ENCODE measurements at regions not wholly inside any gene's neighbourhood (a gene's known extent, or its start where the extent isn't known, plus 50 kb on each side); places are given as distances from the start of the nearest gene placed in this dataset.

GRCh38 chr15:39400002-39400401 is 180.9 kb upstream of the THBS1 start:
- TF ChIP-seq ZNF768 (CRISPR knock-in tag; IDR thresholded peaks at IDR 0.05) (no peak), CTCF (CRISPR knock-in tag; IDR thresholded peaks at IDR 0.05) (no peak), REST (IDR thresholded peaks at IDR 0.05; ENCODE audit: borderline replicate concordance in 1 of 2, low read depth in 1 of 2, low read length in 2 of 2) (no peak), SIN3B (IDR thresholded peaks at IDR 0.05; ENCODE audit: low read length) (no peak), SP1 (IDR thresholded peaks at IDR 0.05) (no peak), SP1 (CRISPR knock-in tag; IDR thresholded peaks at IDR 0.05) (no peak), EEA1 (CRISPR knock-in tag; IDR thresholded peaks at IDR 0.05; ENCODE audit: borderline replicate concordance) (no peak), TARDBP (CRISPR knock-in tag; IDR thresholded peaks at IDR 0.05) (no peak), RELA (CRISPR knock-in tag; IDR thresholded peaks at IDR 0.05) (no peak)
- TF ChIP-seq, protein P1, sequence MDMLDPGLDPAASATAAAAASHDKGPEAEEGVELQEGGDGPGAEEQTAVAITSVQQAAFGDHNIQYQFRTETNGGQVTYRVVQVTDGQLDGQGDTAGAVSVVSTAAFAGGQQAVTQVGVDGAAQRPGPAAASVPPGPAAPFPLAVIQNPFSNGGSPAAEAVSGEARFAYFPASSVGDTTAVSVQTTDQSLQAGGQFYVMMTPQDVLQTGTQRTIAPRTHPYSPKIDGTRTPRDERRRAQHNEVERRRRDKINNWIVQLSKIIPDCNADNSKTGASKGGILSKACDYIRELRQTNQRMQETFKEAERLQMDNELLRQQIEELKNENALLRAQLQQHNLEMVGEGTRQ (IDR thresholded peaks at IDR 0.05; ENCODE audit: low read depth, low read length), result no peak
- TF ChIP-seq, protein P1 (CRISPR knock-in tag; IDR thresholded peaks at IDR 0.05; ENCODE audit: borderline replicate concordance), result no peak
